Erythroblast (primary cell): ENCODE measurements at regions not wholly inside any gene's neighbourhood (a gene's known extent, or its start where the extent isn't known, plus 50 kb on each side); places are given as distances from the start of the nearest gene placed in this dataset.

Source experiments
- GATA1 ChIP-seq: IDR thresholded peaks from 2 replicates; pipeline ENCODE4 v1.6.1; 2011; ENCODE audit warnings: low read depth, mild to moderate bottlenecking, control low read depth, low read length, moderate library complexity
- POLR2A ChIP-seq: IDR thresholded peaks from 2 replicates; pipeline ENCODE4 v1.6.1; 2011; ENCODE audit warnings: mild to moderate bottlenecking, low read length

DNA sequence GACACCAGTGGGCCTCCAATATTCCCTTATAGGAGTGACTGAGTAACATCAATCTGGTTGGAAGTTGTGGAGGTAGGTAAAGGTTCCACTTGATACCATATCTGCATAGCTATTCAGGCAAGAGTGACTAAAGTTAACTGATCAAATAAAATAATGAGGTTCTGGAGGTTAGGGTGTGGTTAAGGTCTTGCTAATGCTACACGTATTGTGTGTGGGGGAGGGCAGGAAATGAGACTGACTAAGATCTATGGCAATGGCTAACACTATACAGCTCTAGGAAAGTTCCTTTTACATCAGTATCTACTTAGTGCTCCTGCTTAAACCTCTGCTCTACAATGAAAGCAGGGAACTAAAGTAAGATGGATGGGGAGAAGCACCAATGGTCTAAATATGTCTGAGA lies 149.1 kb upstream of the MGAT5 start:
- TF ChIP-seq POLR2A (no peak), GATA1 (no peak)
